OCI-LY1 (cell line): ENCODE measurements at regions not wholly inside any gene's neighbourhood (a gene's known extent, or its start where the extent isn't known, plus 50 kb on each side); places are given as distances from the start of the nearest gene placed in this dataset.

Experiments
- H2AFZ ChIP-seq: fragments of 200-600 bp; sonication (generic), shearing (Covaris generic); 2 replicates; pipeline ENCODE4 v1.6.0; 2014; ENCODE audit warnings: antibody characterized with exemption, mild to moderate bottlenecking, low read length
- H3F3A ChIP-seq: fragments of 200-600 bp; sonication (generic), shearing (Covaris generic); 2 replicates; pipeline ENCODE4 v1.6.0; 2014; ENCODE audit warnings: mild to moderate bottlenecking, antibody characterized with exemption, low read length, moderate library complexity; ENCODE audit not compliant: insufficient read depth
- H3K27ac ChIP-seq: fragments of 200-600 bp; sonication (generic); 2 replicates; pipeline ENCODE4 v1.5.1; 2014; ENCODE audit warnings: low read length, mixed run types, mild to moderate bottlenecking, low read depth; ENCODE audit not compliant: poor library complexity, severe bottlenecking
- H3K27me3 ChIP-seq: fragments of 200-600 bp; sonication (generic); 2 replicates; pipeline ENCODE4 v1.6.0; 2014; ENCODE audit warnings: antibody characterized with exemption, mild to moderate bottlenecking, low read length, moderate library complexity; ENCODE audit not compliant: insufficient read depth
- H3K36me3 ChIP-seq: fragments of 200-600 bp; sonication (generic); 2 replicates; pipeline ENCODE4 v1.6.1; 2014; ENCODE audit warnings: mild to moderate bottlenecking, antibody characterized with exemption, low read length, moderate library complexity, mixed read lengths; ENCODE audit not compliant: insufficient read depth
- H3K4me1 ChIP-seq: fragments of 200-600 bp; sonication (generic); 2 replicates; pipeline ENCODE4 v1.5.1; 2014; ENCODE audit warnings: mild to moderate bottlenecking, low read length, moderate library complexity; ENCODE audit not compliant: insufficient read depth, severe bottlenecking
- H3K4me2 ChIP-seq: fragments of 200-600 bp; sonication (generic), shearing (Covaris generic); 2 replicates; pipeline ENCODE4 v1.6.1; 2014; ENCODE audit warnings: low read length
- H3K4me3 ChIP-seq: fragments of 200-600 bp; sonication (generic); 2 replicates; pipeline ENCODE4 v1.5.1; 2014; ENCODE audit warnings: low read length, low read depth, mild to moderate bottlenecking, mixed read lengths; ENCODE audit not compliant: poor library complexity, severe bottlenecking
- H3K79me2 ChIP-seq: fragments of 200-600 bp; shearing (Covaris generic); 2 replicates; pipeline ENCODE4 v1.6.1; 2016; ENCODE audit warnings: mixed run types, low read length, mixed read lengths; ENCODE audit not compliant: insufficient read depth
- H3K9ac ChIP-seq: fragments of 200-600 bp; sonication (generic), shearing (Covaris generic); 2 replicates; pipeline ENCODE4 v1.6.1; 2014; ENCODE audit warnings: mild to moderate bottlenecking, low read length, mixed read lengths
- H3K9me2 ChIP-seq: fragments of 200-600 bp; sonication (generic), shearing (Covaris generic); 2 replicates; pipeline ENCODE4 v1.6.1; 2014; ENCODE audit warnings: low read depth, mild to moderate bottlenecking, low read length, mixed read lengths
- H3K9me3 ChIP-seq: fragments of 200-600 bp; shearing (Covaris generic); 2 replicates; pipeline ENCODE4 v1.6.1; 2014; ENCODE audit warnings: low read length, mixed read lengths
- H4K20me1 ChIP-seq: fragments of 200-600 bp; sonication (generic), shearing (Covaris generic); 2 replicates; pipeline ENCODE4 v1.6.0; 2016; ENCODE audit warnings: mild to moderate bottlenecking, low read length; ENCODE audit not compliant: insufficient read depth
- EZH2 ChIP-seq: fragments of 200-600 bp; sonication (generic), shearing (Covaris generic); IDR thresholded peaks from 2 replicates; pipeline ENCODE4 v1.8.0; 2017; ENCODE audit warnings: borderline replicate concordance, mixed run types, mild to moderate bottlenecking, antibody characterized with exemption, low read length, moderate library complexity, mixed read lengths
- TF ChIP-seq, protein P1 (sequence below): fragments of 200-600 bp; sonication (generic), shearing (Covaris generic); IDR thresholded peaks from 2 replicates; pipeline ENCODE4 v1.5.1; 2017; ENCODE audit warnings: mild to moderate bottlenecking, antibody characterized with exemption, low read length, moderate library complexity, mixed read lengths

DNA sequence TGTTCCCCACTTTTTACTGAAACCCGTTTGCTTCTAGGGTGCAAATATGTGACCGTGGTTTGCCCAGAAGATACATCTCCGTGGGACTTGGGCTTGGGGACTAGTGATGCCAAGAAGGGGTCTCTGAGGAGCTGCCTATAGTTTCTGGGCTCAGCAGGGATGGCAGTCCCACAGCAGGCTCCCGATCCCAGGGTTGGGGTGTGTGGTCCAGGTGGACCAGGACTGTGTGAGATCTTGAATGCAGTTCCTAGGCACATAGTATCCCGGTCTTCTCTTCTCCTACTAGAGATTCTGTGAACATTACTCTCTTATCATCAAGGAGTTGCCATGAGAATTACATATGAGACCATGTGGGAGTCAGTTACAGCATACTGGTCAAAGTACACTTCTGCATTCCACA, 435.8 kb upstream of the SPRED2 start:
- Histone ChIP-seq H3K4me3 (no peak overlapping the region), H3F3A (no peaks in the 10 kb centered on the region), H3K4me2 (no peak overlapping the region), H3K27me3 (no peaks in the 10 kb centered on the region), H2AFZ (no peak overlapping the region), H3K4me1 (no peaks in the 10 kb centered on the region), H4K20me1 (no peaks in the 10 kb centered on the region), H3K79me2 (no peaks in the 10 kb centered on the region), H3K9me3 (no peaks in the 10 kb centered on the region), H3K27ac (no peak overlapping the region), H3K36me3 (no peaks in the 10 kb centered on the region), H3K9ac (no peak overlapping the region), H3K9me2 (no peaks in the 10 kb centered on the region)
- TF ChIP-seq, protein P1, sequence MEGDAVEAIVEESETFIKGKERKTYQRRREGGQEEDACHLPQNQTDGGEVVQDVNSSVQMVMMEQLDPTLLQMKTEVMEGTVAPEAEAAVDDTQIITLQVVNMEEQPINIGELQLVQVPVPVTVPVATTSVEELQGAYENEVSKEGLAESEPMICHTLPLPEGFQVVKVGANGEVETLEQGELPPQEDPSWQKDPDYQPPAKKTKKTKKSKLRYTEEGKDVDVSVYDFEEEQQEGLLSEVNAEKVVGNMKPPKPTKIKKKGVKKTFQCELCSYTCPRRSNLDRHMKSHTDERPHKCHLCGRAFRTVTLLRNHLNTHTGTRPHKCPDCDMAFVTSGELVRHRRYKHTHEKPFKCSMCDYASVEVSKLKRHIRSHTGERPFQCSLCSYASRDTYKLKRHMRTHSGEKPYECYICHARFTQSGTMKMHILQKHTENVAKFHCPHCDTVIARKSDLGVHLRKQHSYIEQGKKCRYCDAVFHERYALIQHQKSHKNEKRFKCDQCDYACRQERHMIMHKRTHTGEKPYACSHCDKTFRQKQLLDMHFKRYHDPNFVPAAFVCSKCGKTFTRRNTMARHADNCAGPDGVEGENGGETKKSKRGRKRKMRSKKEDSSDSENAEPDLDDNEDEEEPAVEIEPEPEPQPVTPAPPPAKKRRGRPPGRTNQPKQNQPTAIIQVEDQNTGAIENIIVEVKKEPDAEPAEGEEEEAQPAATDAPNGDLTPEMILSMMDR, result no peak
- TF ChIP-seq EZH2, result no peak

DNA sequence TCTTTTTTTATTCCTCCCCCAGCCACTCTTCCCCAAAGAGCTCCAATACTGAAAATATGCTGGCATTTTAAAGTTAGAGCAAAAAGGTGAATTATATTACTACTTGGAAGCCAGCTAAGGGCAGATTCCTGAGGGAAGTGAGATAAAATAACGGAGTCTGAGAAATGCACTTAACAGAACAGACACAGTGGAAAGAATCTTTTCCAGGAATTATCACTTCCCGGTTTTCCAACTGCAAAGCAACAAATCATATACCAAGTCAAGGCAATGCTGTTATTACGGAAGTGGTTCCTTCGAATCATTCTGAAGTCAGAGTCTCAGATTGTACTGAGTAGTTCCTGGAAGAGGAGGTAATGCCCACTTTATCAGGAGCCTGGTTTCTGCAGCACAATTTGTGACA, 435.0 kb upstream of the SPRED2 start:
- H3K4me1 ChIP-seq, result no peaks in the 10 kb centered on the region
- H3K9ac ChIP-seq, result no peak overlapping the region
- H3K79me2 ChIP-seq, result no peaks in the 10 kb centered on the region
- no peaks in the 10 kb centered on the region for H3F3A ChIP-seq
- H3K27me3 ChIP-seq, result no peaks in the 10 kb centered on the region
- H3K9me3 ChIP-seq, result no peaks in the 10 kb centered on the region
- H3K9me2 ChIP-seq, result no peaks in the 10 kb centered on the region
- no peaks in the 10 kb centered on the region for H4K20me1 ChIP-seq
- H3K36me3 ChIP-seq, result no peaks in the 10 kb centered on the region
- H3K4me3 ChIP-seq, result no peak overlapping the region
- no peak overlapping the region for H2AFZ ChIP-seq
- H3K27ac ChIP-seq, result no peak overlapping the region
- H3K4me2 ChIP-seq, result no peak overlapping the region
- TF ChIP-seq, protein P1, result no peak
- TF ChIP-seq EZH2, result no peak

GRCh38 chr2:65866148-65866547, 433.7 kb upstream of the SPRED2 start:
- Histone ChIP-seq H3K27me3 (no peaks in the 10 kb centered on the region), H3K4me2 (no peak overlapping the region), H4K20me1 (no peaks in the 10 kb centered on the region), H3K9me3 (no peaks in the 10 kb centered on the region), H3K9me2 (no peaks in the 10 kb centered on the region), H3K9ac (no peak overlapping the region), H2AFZ (no peak overlapping the region), H3K27ac (no peak overlapping the region), H3F3A (no peaks in the 10 kb centered on the region), H3K4me3 (no peak overlapping the region), H3K79me2 (no peaks in the 10 kb centered on the region), H3K36me3 (no peaks in the 10 kb centered on the region), H3K4me1 (no peaks in the 10 kb centered on the region)
- TF ChIP-seq EZH2, result no peak
- TF ChIP-seq, protein P1, result no peak
